K562 (cell line): ENCODE measurements at regions not wholly inside any gene's neighbourhood (a gene's known extent, or its start where the extent isn't known, plus 50 kb on each side); places are given as distances from the start of the nearest gene placed in this dataset.

Source experiments
- ATAC-seq: fragments of 200-7000 bp; cut with Tn5 transposase; 3 replicates; pipeline ENCODE4 v1.9.1; 2020; ENCODE audit warnings: moderate library complexity
- BruUV-seq: library from RNA; stranded (reverse); fragments of 400-500 nt; replicated peaks from 2 replicates; lab custom pipeline; 2021; lab: Mats Ljungman, UMichigan
- CTCF ChIA-PET: fragments of 300-600 bp; formaldehyde crosslinking; extraction: SDS; loops from one replicate; lab custom pipeline; 2021; ENCODE audit warnings: low intra/inter-chr PET ratio; lab: Yijun Ruan, JAX
- POLR2A ChIA-PET: fragments of 300-600, 350-650 bp; sonication (Branson Sonifier 250); formaldehyde crosslinking; extraction: SDS; loops from one replicate; lab custom pipeline; 2021; ENCODE audit warnings: antibody characterized with exemption, inconsistent platforms; lab: Yijun Ruan, JAX
- DNase-seq, 4 experiments: peaks; one replicate each; pipeline versions ENCODE4 v3.0.0 to v3.0.0-alpha.2; 2011 to 2018; ENCODE audit warnings: low spot score in 3 of 4, mixed read lengths in 3 of 4; ENCODE audit errors: extremely low read depth in 1 of 4
- FAIRE-seq: peaks from 2 replicates; lab custom pipeline; 2011; peaks lifted over from hg19 to GRCh38; lab: Jason Lieb, UNC
- H2AFZ ChIP-seq: 2 replicates; pipeline ENCODE4 v1.6.0; 2011; ENCODE audit warnings: low read depth, low read length, control low read depth, inconsistent platforms
- H3K27ac ChIP-seq: fragments of 200-600 bp; 3 replicates; pipeline ENCODE4 v1.8.0; 2011; ENCODE audit warnings: low read depth, mild to moderate bottlenecking, control low read depth, inconsistent platforms, low read length, moderate library complexity, mixed read lengths; ENCODE audit errors: extremely low read depth
- H3K27me3 ChIP-seq, 2 experiments: fragments of 300-600 bp in 1 of 2; 2 replicates in 1 of 2; 3 replicates in 1 of 2; pipeline versions ENCODE4 v1.6.0 to v1.8.0; 2011; ENCODE audit warnings: inconsistent platforms in 2 of 2, low read length in 2 of 2, mild to moderate bottlenecking in 1 of 2, mixed read lengths in 1 of 2, moderate library complexity in 1 of 2; ENCODE audit not compliant: control insufficient read depth in 2 of 2, insufficient read depth in 2 of 2
- H3K36me3 ChIP-seq: fragments of 300-600 bp; 3 replicates; pipeline ENCODE4 v1.8.0; 2011; ENCODE audit warnings: mild to moderate bottlenecking, low read length, inconsistent platforms; ENCODE audit not compliant: control insufficient read depth, insufficient read depth
- H3K4me1 ChIP-seq, 2 experiments: fragments of 200-600 bp in 1 of 2; replicated peaks in 1 of 2; 2 replicates in 1 of 2; 3 replicates in 1 of 2; pipeline versions ENCODE4 v1.5.1 to v1.8.0; 2011; ENCODE audit warnings: inconsistent platforms in 2 of 2, low read length in 2 of 2, mild to moderate bottlenecking in 1 of 2, mixed read lengths in 1 of 2, moderate library complexity in 1 of 2; ENCODE audit not compliant: control insufficient read depth in 2 of 2, insufficient read depth in 2 of 2
- H3K4me2 ChIP-seq: 2 replicates; pipeline ENCODE4 v1.6.1; 2011; ENCODE audit warnings: low read length, control low read depth, inconsistent platforms, mixed read lengths; ENCODE audit not compliant: insufficient read depth
- H3K4me3 ChIP-seq: fragments of 200-600 bp; sonication (generic), shearing (Covaris generic); 2 replicates; pipeline ENCODE4 v1.5.1; 2016; ENCODE audit warnings: control low read depth, inconsistent platforms
- H3K79me2 ChIP-seq: fragments of 200-600 bp; 3 replicates; pipeline ENCODE4 v1.8.0; 2011; ENCODE audit warnings: low read length, inconsistent platforms; ENCODE audit not compliant: control insufficient read depth, insufficient read depth
- H3K9ac ChIP-seq, 2 experiments: 2 replicates each; pipeline versions ENCODE4 v1.6.0 to v1.6.1; 2011; ENCODE audit warnings: low read depth in 2 of 2, low read length in 2 of 2, control low read depth in 1 of 2, inconsistent platforms in 1 of 2, mild to moderate bottlenecking in 1 of 2, mixed read lengths in 1 of 2; ENCODE audit not compliant: insufficient read depth in 1 of 2
- H3K9me1 ChIP-seq: one replicate; pipeline ENCODE4 v1.6.0; 2011; ENCODE audit warnings: inconsistent platforms, mild to moderate bottlenecking, low read length, moderate library complexity; ENCODE audit not compliant: control insufficient read depth, insufficient read depth
- H3K9me3 ChIP-seq: replicated peaks from 2 replicates; pipeline ENCODE4 v1.5.1; 2011; ENCODE audit warnings: low read depth, low read length, inconsistent platforms; ENCODE audit not compliant: control insufficient read depth, insufficient read depth
- H4K20me1 ChIP-seq: replicated peaks from 2 replicates; pipeline ENCODE4 v1.6.1; 2011; ENCODE audit warnings: low read length, inconsistent platforms, mixed read lengths; ENCODE audit not compliant: control insufficient read depth, insufficient read depth
- ARID2 ChIP-seq: fragments of 450-650 bp; IDR thresholded peaks from 2 replicates; pipeline ENCODE4 v1.6.1; 2017; ENCODE audit warnings: antibody characterized with exemption, mild to moderate bottlenecking
- ATF7 ChIP-seq: fragments of 450-650 bp; IDR thresholded peaks from 2 replicates; pipeline ENCODE4 v1.7.1; 2014; ENCODE audit warnings: mild to moderate bottlenecking, moderate library complexity
- BRCA1 ChIP-seq, 2 experiments: fragments of 450-650 bp in 1 of 2; sonication (generic) in 1 of 2; formaldehyde crosslinking in 1 of 2; IDR thresholded peaks; 2 replicates each; pipeline versions ENCODE4 v1.5.0 to v1.6.1; 2017 to 2020; ENCODE audit warnings: mild to moderate bottlenecking in 1 of 2, missing genetic modification reagents in 1 of 2
- CHD1 ChIP-seq: fragments of 200-600 bp; sonication (generic); IDR thresholded peaks from one replicate; pipeline ENCODE4 v1.6.1; 2012; ENCODE audit warnings: mild to moderate bottlenecking, moderate library complexity, low read length, inconsistent platforms
- E2F5 ChIP-seq: sonication (generic); formaldehyde crosslinking; IDR thresholded peaks from 2 replicates; pipeline ENCODE4 v1.8.0; 2022; ENCODE audit warnings: mild to moderate bottlenecking, missing genetic modification reagents
- EHMT2 ChIP-seq: fragments of 450-650 bp; IDR thresholded peaks from 2 replicates; pipeline ENCODE4 v1.6.1; 2018; ENCODE audit warnings: antibody characterized with exemption
- EWSR1 ChIP-seq: fragments of 450-650 bp; IDR thresholded peaks from 2 replicates; pipeline ENCODE4 v1.6.1; 2018; ENCODE audit warnings: borderline replicate concordance, mild to moderate bottlenecking, low read depth, moderate library complexity; ENCODE audit not compliant: partially characterized antibody
- HMG20A ChIP-seq: fragments of 450-650 bp; formaldehyde crosslinking; conservative IDR thresholded peaks from 2 replicates; pipeline ENCODE4 v1.4.0; 2020; ENCODE audit warnings: mild to moderate bottlenecking, mixed read lengths
- NFRKB ChIP-seq: fragments of 450-650 bp; IDR thresholded peaks from 2 replicates; pipeline ENCODE4 v1.6.1; 2016; ENCODE audit warnings: low read depth
- POLR2A ChIP-seq: fragments of 450-650 bp; conservative IDR thresholded peaks from 2 replicates; pipeline ENCODE4 v1.6.1; 2016
- POLR2H ChIP-seq: IDR thresholded peaks from 2 replicates; pipeline ENCODE4 v1.6.1; 2016; ENCODE audit warnings: missing genetic modification characterization, low read depth, mild to moderate bottlenecking, control low read depth, missing compliant biosample characterization, moderate library complexity
- RAD21 ChIP-seq, 2 experiments: fragments of 250-450 bp in 1 of 2; fragments of 450-650 bp in 1 of 2; sonication (Bioruptor Pico) in 1 of 2; formaldehyde crosslinking in 1 of 2; IDR thresholded peaks in 1 of 2; conservative IDR thresholded peaks in 1 of 2; 2 replicates each; pipeline versions ENCODE4 v1.4.0 to v1.8.0; 2020 to 2022; ENCODE audit warnings: mild to moderate bottlenecking in 2 of 2, moderate library complexity in 1 of 2
- TAF9B ChIP-seq: fragments of 450-650 bp; IDR thresholded peaks from 2 replicates; pipeline ENCODE4 v1.6.1; 2018; ENCODE audit warnings: mild to moderate bottlenecking; ENCODE audit not compliant: partially characterized antibody
- TARDBP ChIP-seq: fragments of 450-650 bp; IDR thresholded peaks from 2 replicates; pipeline ENCODE4 v1.6.1; 2016
- USF1 ChIP-seq: sonication (generic); formaldehyde crosslinking; IDR thresholded peaks from 2 replicates; pipeline ENCODE4 v1.9.0; 2022; ENCODE audit warnings: mild to moderate bottlenecking, missing genetic modification reagents
- WGBS: fragments of 100-300 bp; shearing (Covaris generic); methylation state at CpG from one replicate; pipeline ENCODE4 v1.1.6; 2016; ENCODE audit warnings: low coverage, mixed read lengths; ENCODE audit not compliant: insufficient coverage; ENCODE audit errors: missing lambda C conversion rate; 5-methylcytosine and 5-hydroxymethylcytosine counted together
- in situ Hi-C: fragments of 300-500 bp; cut with MboI; formaldehyde crosslinking; loops from 4 replicates; pipeline ENCODE4 v1.15.0; 2018; ENCODE audit warnings: inconsistent platforms, mixed read lengths
- intact Hi-C: fragments of 100-400 bp; cut with micrococcal nuclease; formaldehyde crosslinking; loops from 2 replicates; pipeline ENCODE4 v1.14.2; 2022

- H3K4me2 ChIP-seq: no peak overlapping the region
Observed at GRCh38 chr5:21171038-21171437, 1183.0 kb upstream of the CDH18 start.

GRCh38 chr5:21168557-21168956 is 1180.6 kb upstream of the CDH18 start:
- Histone ChIP-seq H3K79me2 (no peaks in the 10 kb centered on the region), H3K27me3 (no peaks in the 10 kb centered on the region), H3K36me3 (no peaks in the 10 kb centered on the region), H4K20me1 (no peaks in the 10 kb centered on the region), H3K9me1 (no peaks in the 10 kb centered on the region), H3K27ac (no peak overlapping the region), H2AFZ (no peak overlapping the region), H3K9me3 (no peaks in the 10 kb centered on the region), H3K4me3 (no peak overlapping the region), H3K4me2 (no peak overlapping the region), H3K9ac (no peak overlapping the region), H3K4me1 (no peaks in the 10 kb centered on the region)
- WGBS: 3% methylated on average over 2 of the region's 2 CpGs
- no peak for ATAC-seq
- in situ Hi-C loops (no loop called here), intact Hi-C loops (no loop called here)
- no TSS peak for BruUV-seq
- no peak for FAIRE-seq
- ChIA-PET POLR2A (no interaction called here), CTCF (no interaction called here)
- DNase-seq: no peak
- TF ChIP-seq POLR2H (tag) (no peak), USF1 (CRISPR knock-in tag) (no peak), EHMT2 (no peak), NFRKB (no peak), E2F5 (CRISPR knock-in tag) (no peak), TAF9B (no peak), RAD21 (CRISPR knock-in tag; conservative IDR thresholded peaks at IDR 0.05 in 1 of 2, IDR thresholded peaks at IDR 0.05 in 1 of 2) (no peak), POLR2A (no peak), HMG20A (no peak), ATF7 (no peak), ARID2 (no peak), CHD1 (no peak), TARDBP (no peak), EWSR1 (no peak)

More at GRCh38 chr5:21171038-21171437, 1183.0 kb upstream of the CDH18 start:
- no peak overlapping the region for H3K27ac ChIP-seq
- in situ Hi-C loops (no loop called here), intact Hi-C loops (no loop called here)
- H3K4me1 ChIP-seq: no peaks in the 10 kb centered on the region
- DNase-seq (no peak), ATAC-seq (no peak), FAIRE-seq (no peak)
- H3K9me1 ChIP-seq: no peaks in the 10 kb centered on the region
- no TSS peak for BruUV-seq
- H3K79me2 ChIP-seq: no peaks in the 10 kb centered on the region
- no peak overlapping the region for H3K4me3 ChIP-seq
- H2AFZ ChIP-seq: no peak overlapping the region
- H4K20me1 ChIP-seq: no peaks in the 10 kb centered on the region
- no peak overlapping the region for H3K9ac ChIP-seq
- no peaks in the 10 kb centered on the region for H3K9me3 ChIP-seq
- TF ChIP-seq BRCA1 (IDR thresholded peaks at IDR 0.05) (no peak), BRCA1 (CRISPR knock-in tag; IDR thresholded peaks at IDR 0.05) (no peak)
- POLR2A ChIA-PET: interaction anchor here (0.6 kb wide), 1 partner anchor 45 kb away, joined by 3 read pairs; no protein-coding TSS in a partner anchor
- CTCF ChIA-PET: no interaction called here
- H3K36me3 ChIP-seq: no peaks in the 10 kb centered on the region
- no peaks in the 10 kb centered on the region for H3K27me3 ChIP-seq
